Stomach (tissue), 4 donors: ENCODE measurements at regions not wholly inside any gene's neighbourhood (a gene's known extent, or its start where the extent isn't known, plus 50 kb on each side); places are given as distances from the start of the nearest gene placed in this dataset.
"Not testable (repeated sequence)": the region's sequence is repeated elsewhere in the genome, so short reads cannot be mapped to it uniquely, and the experiment has no call there.

ENCODE experiments used
- CTCF ChIP-seq, 7 experiments: fragments of 450-650 bp in 4 of 7; fragments of 200-600 bp in 3 of 7; sonication (generic) in 3 of 7; IDR thresholded peaks; one replicate each; pipeline ENCODE4 v1.5.1; 2016 to 2019; ENCODE audit warnings: antibody characterized with exemption in 7 of 7, control low read depth in 2 of 7, mild to moderate bottlenecking in 1 of 7
- POLR2A ChIP-seq, 4 donors: fragments of 450-650 bp; IDR thresholded peaks; one replicate each; pipeline ENCODE4 v1.6.1; 2016; ENCODE audit warnings: antibody characterized with exemption in 4 of 4, control low read depth in 2 of 4, mild to moderate bottlenecking in 1 of 4, moderate library complexity in 1 of 4
- POLR2AphosphoS5 ChIP-seq, 3 donors: sonication (generic); formaldehyde crosslinking; IDR thresholded peaks; one replicate each; pipeline ENCODE4 v1.6.1; 2016; ENCODE audit warnings: antibody characterized with exemption in 3 of 3

- not testable (repeated sequence) for TF ChIP-seq CTCF, POLR2A, POLR2AphosphoS5 (IDR thresholded peaks at IDR 0.05)
These were observed 57.2 kb upstream of the ME3 start for GRCh38 chr11:86729576-86729975.
